Heart left ventricle (tissue), 16 donors: ENCODE measurements at regions not wholly inside any gene's neighbourhood (a gene's known extent, or its start where the extent isn't known, plus 50 kb on each side); places are given as distances from the start of the nearest gene placed in this dataset.

Experiments
- ATAC-seq, 4 donors: fragments of 200-7000 bp; cut with Tn5 transposase; one replicate each; pipeline ENCODE4 v1.9.1; 2020 to 2022; ENCODE audit warnings: moderate library complexity in 4 of 4, mild to moderate bottlenecking in 3 of 4, moderate number of reproducible peaks in 1 of 4
- DNase-seq, 5 donors: peaks; one replicate each; pipeline ENCODE4 v3.0.0-alpha.2; 2020
- H3K27ac ChIP-seq, 12 donors: fragments of 200-600 bp; sonication (generic) in 4 of 12; one replicate each; pipeline versions ENCODE4 v1.5.0 to v1.8.0; 2016 to 2022; ENCODE audit warnings: mild to moderate bottlenecking in 2 of 12
- H3K27me3 ChIP-seq, 9 donors: fragments of 200-600 bp; sonication (generic) in 2 of 9; one replicate each; pipeline versions ENCODE4 v1.5.1 to v1.8.0; 2016 to 2022; ENCODE audit warnings: mild to moderate bottlenecking in 3 of 9
- H3K36me3 ChIP-seq, 9 donors: fragments of 200-600 bp; sonication (generic) in 2 of 9; one replicate each; pipeline versions ENCODE4 v1.5.0 to v1.8.0; 2018 to 2022; ENCODE audit warnings: mild to moderate bottlenecking in 2 of 9
- H3K4me1 ChIP-seq, 12 donors: fragments of 200-600 bp; sonication (generic) in 4 of 12; one replicate each; pipeline versions ENCODE4 v1.5.0 to v1.8.0; 2016 to 2022; ENCODE audit warnings: mild to moderate bottlenecking in 3 of 12
- H3K4me3 ChIP-seq, 12 donors: fragments of 200-600 bp; sonication (generic) in 4 of 12; one replicate each; pipeline versions ENCODE4 v1.5.0 to v1.8.0; 2017 to 2022; ENCODE audit warnings: mild to moderate bottlenecking in 9 of 12, moderate library complexity in 4 of 12
- H3K9me3 ChIP-seq, 12 donors: fragments of 200-600 bp; sonication (generic) in 4 of 12; one replicate each; pipeline versions ENCODE4 v1.5.0 to v1.8.0; 2016 to 2022; ENCODE audit warnings: mild to moderate bottlenecking in 1 of 12
- POLR2A ChIP-seq, 2 donors: fragments of 450-650 bp; IDR thresholded peaks; one replicate each; pipeline ENCODE4 v1.6.1; 2017; ENCODE audit warnings: antibody characterized with exemption in 2 of 2, mild to moderate bottlenecking in 2 of 2, moderate library complexity in 2 of 2
- WGBS, 4 donors: extraction: QIAGEN DNeasy Blood & Tissue Kit in 2 of 4; methylation state at CpG; one replicate each; pipeline versions ENCODE4 v1.1.5 to v1.1.7; 2013 to 2018; 5-methylcytosine and 5-hydroxymethylcytosine counted together
- intact Hi-C, 10 donors: fragments of 100-400 bp; cut with DNase I; formaldehyde crosslinking; loops; one replicate each; pipeline versions ENCODE4 v1.11.1 to v1.14.2; 2022
- TF ChIP-seq, protein P1 (sequence below), 12 donors: fragments of 200-600 bp; sonication (generic) in 4 of 12; IDR thresholded peaks; one replicate each; pipeline versions ENCODE4 v1.5.0 to v1.8.0; 2018 to 2022; ENCODE audit warnings: antibody characterized with exemption in 12 of 12, mild to moderate bottlenecking in 5 of 12
- donor health status: ischemic (EF 13 %, LVEDD 7.1; RV severe dilation, severe dysfunction).
- donor health status: healthy with polysubstance abuse.
- donor health status: DM: no; HTN: yes; CAD: no.
- donor health status: DM: no; HTN: no; CAD: no.
- donor health status: ischemic (EF 25% LVEDD 6.9; RV normal size, moderate dysfunction).
- donor health status: ischemic (EF 25% LVEDD 5.7; RV mildly dilated, moderate dysfunction).
- donor health status: healthy.
- donor health status: DM: yes; HTN: yes; CAD: no.
- donor health status: ischemic (EF 35%, LVEDD 5.7; RV mildly dilated, moderate dysfunction).
- donor health status: nonischemic (EF 11% LVEDD 7.7; RV severe dilation, severe dysfunction).
- donor health status: DM: yes; HTN: yes; CAD: no.
- donor health status: PGD.
- donor health status: ischemic (EF 29% LVEDD 5.4; RV normal size, mild dysfunction).
- donor health status: nonischemic (EF 23%, LVEDD 6.1; RV moderate dilation, normal function).

DNA sequence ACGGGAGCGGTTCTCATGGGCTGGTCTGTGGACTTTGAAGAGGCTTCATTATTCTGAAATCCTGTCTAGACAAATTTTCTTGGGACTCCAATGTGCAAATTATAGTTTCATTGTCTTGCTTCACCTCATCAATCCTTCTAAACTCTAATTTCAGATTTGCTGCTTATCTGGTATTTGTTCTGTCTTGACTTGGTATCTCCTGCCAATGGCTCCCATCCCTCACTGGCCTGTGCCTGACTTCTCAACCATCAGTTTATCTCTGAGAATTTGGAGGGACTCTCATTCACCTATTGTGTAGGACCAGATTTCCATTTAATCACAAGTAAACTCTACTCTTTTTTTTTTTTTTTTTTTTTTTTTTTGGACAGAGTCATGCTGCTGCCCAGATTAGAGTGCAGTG is 960.2 kb upstream of the NR2F2 start:
- DNase-seq (no peak), ATAC-seq (no peak)
- H3K27ac ChIP-seq, result no peak overlapping the region
- intact Hi-C loops, result no loop called here
- 93 to 100% (median 97%) methylated on average over 2 of the region's 2 CpGs for WGBS, 4 donors
- no peaks in the 10 kb centered on the region for H3K36me3 ChIP-seq
- no peak overlapping the region for H3K4me3 ChIP-seq
- no peaks in the 10 kb centered on the region for H3K9me3 ChIP-seq
- peaks cover 0 to 11% (median 0%) of the 10 kb centered on the region in 12 donors for H3K4me1 ChIP-seq
- no peak for TF ChIP-seq POLR2A (IDR thresholded peaks at IDR 0.05)
- TF ChIP-seq, protein P1, sequence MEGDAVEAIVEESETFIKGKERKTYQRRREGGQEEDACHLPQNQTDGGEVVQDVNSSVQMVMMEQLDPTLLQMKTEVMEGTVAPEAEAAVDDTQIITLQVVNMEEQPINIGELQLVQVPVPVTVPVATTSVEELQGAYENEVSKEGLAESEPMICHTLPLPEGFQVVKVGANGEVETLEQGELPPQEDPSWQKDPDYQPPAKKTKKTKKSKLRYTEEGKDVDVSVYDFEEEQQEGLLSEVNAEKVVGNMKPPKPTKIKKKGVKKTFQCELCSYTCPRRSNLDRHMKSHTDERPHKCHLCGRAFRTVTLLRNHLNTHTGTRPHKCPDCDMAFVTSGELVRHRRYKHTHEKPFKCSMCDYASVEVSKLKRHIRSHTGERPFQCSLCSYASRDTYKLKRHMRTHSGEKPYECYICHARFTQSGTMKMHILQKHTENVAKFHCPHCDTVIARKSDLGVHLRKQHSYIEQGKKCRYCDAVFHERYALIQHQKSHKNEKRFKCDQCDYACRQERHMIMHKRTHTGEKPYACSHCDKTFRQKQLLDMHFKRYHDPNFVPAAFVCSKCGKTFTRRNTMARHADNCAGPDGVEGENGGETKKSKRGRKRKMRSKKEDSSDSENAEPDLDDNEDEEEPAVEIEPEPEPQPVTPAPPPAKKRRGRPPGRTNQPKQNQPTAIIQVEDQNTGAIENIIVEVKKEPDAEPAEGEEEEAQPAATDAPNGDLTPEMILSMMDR (IDR thresholded peaks at IDR 0.05), result no peak
- no peaks in the 10 kb centered on the region for H3K27me3 ChIP-seq

DNA sequence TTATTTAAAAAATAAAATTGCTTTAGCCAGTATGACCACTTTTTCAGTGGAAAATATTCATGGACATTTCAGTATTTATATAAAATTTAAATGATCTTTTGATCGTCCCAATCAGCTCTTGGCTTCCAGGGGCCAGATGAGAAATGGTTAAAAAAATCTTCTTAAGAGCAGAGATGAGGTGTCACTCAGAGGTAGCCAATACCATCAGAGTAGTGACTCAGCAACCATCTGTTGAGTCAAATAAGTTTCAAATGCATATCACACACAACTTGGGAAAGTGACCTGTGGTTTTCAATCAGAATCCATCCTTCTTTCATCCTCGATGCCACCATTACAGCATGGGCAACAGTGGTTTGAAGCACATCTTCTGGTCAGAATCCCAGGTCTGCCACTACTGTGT is 958.8 kb upstream of the NR2F2 start:
- H3K4me1 ChIP-seq, result peaks cover 0 to 9% (median 0%) of the 10 kb centered on the region in 12 donors
- no peaks in the 10 kb centered on the region for H3K9me3 ChIP-seq
- no peak overlapping the region for H3K27ac ChIP-seq
- intact Hi-C loops, result no loop called here
- no peak overlapping the region for H3K4me3 ChIP-seq
- DNase-seq (no peak), ATAC-seq (no peak)
- 87 to 96% (median 92%) methylated on average over 2 of the region's 2 CpGs for WGBS, 4 donors
- H3K36me3 ChIP-seq, result no peaks in the 10 kb centered on the region
- TF ChIP-seq, protein P1 (IDR thresholded peaks at IDR 0.05), result no peak
- TF ChIP-seq POLR2A (IDR thresholded peaks at IDR 0.05), result no peak
- H3K27me3 ChIP-seq, result no peaks in the 10 kb centered on the region

DNA sequence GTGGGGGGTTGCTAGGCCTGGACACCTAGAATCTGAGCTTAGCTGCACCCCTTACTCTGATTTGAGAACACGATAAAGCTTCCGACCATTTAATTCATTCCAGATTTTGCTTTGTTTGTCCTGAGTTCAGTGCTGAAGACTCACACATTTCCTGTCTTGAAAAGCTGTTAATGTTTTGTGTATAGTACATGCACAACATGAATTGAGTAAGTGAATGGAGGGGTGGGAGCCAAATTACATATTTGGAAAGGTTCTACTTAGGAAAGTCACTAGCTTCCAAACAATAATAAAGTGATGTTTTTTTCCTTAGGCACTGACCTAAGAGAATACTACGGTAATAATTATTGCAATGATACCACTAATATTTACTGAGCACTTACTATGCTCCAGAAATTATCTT is 955.2 kb upstream of the NR2F2 start:
- ATAC-seq (no peak), DNase-seq (no peak)
- 59 to 73% (median 63%) methylated on average over 3 of the region's 3 CpGs for WGBS, 4 donors
- Histone ChIP-seq H3K36me3 (no peaks in the 10 kb centered on the region), H3K4me1 (no peaks in the 10 kb centered on the region), H3K27me3 (no peaks in the 10 kb centered on the region), H3K4me3 (no peak overlapping the region), H3K27ac (no peak overlapping the region), H3K9me3 (no peaks in the 10 kb centered on the region)
- TF ChIP-seq POLR2A (IDR thresholded peaks at IDR 0.05), result no peak
- TF ChIP-seq, protein P1 (IDR thresholded peaks at IDR 0.05), result no peak
- intact Hi-C loops, result no loop called here

DNA sequence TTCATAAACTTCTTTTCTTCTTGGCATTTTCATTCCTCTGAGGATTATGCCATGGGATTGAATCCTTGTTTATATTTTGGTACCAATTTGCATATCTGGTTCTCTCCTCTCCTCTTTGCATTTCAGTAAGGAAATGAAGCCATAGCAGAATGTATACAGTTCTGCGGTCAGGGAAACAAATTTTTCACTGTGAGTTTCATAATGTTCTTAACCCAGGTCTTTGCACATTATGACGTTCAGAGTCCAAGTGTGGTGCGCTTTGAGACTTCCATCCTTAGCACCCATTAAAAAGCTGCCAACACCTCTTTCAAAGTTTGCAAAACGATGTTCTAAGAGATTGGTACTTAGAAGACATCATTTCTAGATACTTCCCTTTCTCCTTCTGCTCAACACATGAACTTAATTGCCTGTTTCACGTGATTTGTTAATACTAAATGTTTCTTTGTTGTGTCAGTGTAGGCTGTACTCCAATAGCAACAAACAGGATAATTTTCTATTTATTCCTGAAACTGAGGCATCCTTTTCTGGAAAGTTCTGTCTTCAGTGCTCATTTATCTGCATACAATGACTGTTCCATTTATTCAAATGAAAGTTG is 953.1 kb upstream of the NR2F2 start:
- no peaks in the 10 kb centered on the region for H3K4me1 ChIP-seq
- ATAC-seq (no peak), DNase-seq (no peak)
- TF ChIP-seq, protein P1 (IDR thresholded peaks at IDR 0.05), result no peak
- TF ChIP-seq POLR2A (IDR thresholded peaks at IDR 0.05), result no peak
- 85 to 87% (median 86%) methylated on average over 5 of the region's 5 CpGs for WGBS, 4 donors
- intact Hi-C loops, result no loop called here
- H3K9me3 ChIP-seq, result no peaks in the 10 kb centered on the region
- H3K4me3 ChIP-seq, result no peak overlapping the region
- H3K36me3 ChIP-seq, result no peaks in the 10 kb centered on the region
- no peaks in the 10 kb centered on the region for H3K27me3 ChIP-seq
- H3K27ac ChIP-seq, result no peak overlapping the region
